ENCODE measurements at regions not wholly inside any gene's neighbourhood (a gene's known extent, or its start where the extent isn't known, plus 50 kb on each side); places are given as distances from the start of the nearest gene placed in this dataset.
"Not testable (repeated sequence)": the region's sequence is repeated elsewhere in the genome, so short reads cannot be mapped to it uniquely, and the experiment has no call there.

- H3K4me1 ChIP-seq (ENCODE audit: control insufficient read depth, insufficient read depth, low read length, poor library complexity, severe bottlenecking), result no peaks in the 10 kb centered on the region
These were observed 333.0 kb upstream of the KAZN start for GRCh38 chr1:14265495-14265894.

GRCh38 chr1:14267991-14268390, 330.5 kb upstream of the KAZN start:
- no peaks in the 10 kb centered on the region for H3K27me3 ChIP-seq (replicated peaks; ENCODE audit: control insufficient read depth, insufficient read depth, low read length, poor library complexity, severe bottlenecking)
- no peak overlapping the region for H3K4me3 ChIP-seq (ENCODE audit: insufficient read depth, low read depth, low read length, poor library complexity, severe bottlenecking)
- H3K9me3 ChIP-seq (ENCODE audit: control insufficient read depth, low read length), result no peaks in the 10 kb centered on the region
- no peaks in the 10 kb centered on the region for H3K36me3 ChIP-seq (ENCODE audit: control insufficient read depth, insufficient read depth, low read length)
- no peak overlapping the region for H3K27ac ChIP-seq (ENCODE audit: insufficient read depth, low read length, poor library complexity, severe bottlenecking)
- DNase-seq, result no peak
- no peaks in the 10 kb centered on the region for H3K4me1 ChIP-seq (ENCODE audit: control insufficient read depth, insufficient read depth, low read length, poor library complexity, severe bottlenecking)

More at GRCh38 chr1:14265495-14265894, 333.0 kb upstream of the KAZN start:
- Histone ChIP-seq H3K4me3 (ENCODE audit: insufficient read depth, low read depth, low read length, poor library complexity, severe bottlenecking) (no peak overlapping the region), H3K9me3 (ENCODE audit: control insufficient read depth, low read length) (no peaks in the 10 kb centered on the region), H3K36me3 (ENCODE audit: control insufficient read depth, insufficient read depth, low read length) (no peaks in the 10 kb centered on the region), H3K27ac (ENCODE audit: insufficient read depth, low read length, poor library complexity, severe bottlenecking) (no peak overlapping the region), H3K27me3 (replicated peaks; ENCODE audit: control insufficient read depth, insufficient read depth, low read length, poor library complexity, severe bottlenecking) (no peaks in the 10 kb centered on the region)
- DNase-seq, result no peak

- H3K4me3 ChIP-seq (ENCODE audit: insufficient read depth, low read depth, low read length, poor library complexity, severe bottlenecking), result no peak overlapping the region
- H3K27me3 ChIP-seq (replicated peaks; ENCODE audit: control insufficient read depth, insufficient read depth, low read length, poor library complexity, severe bottlenecking), result no peaks in the 10 kb centered on the region
- no peaks in the 10 kb centered on the region for H3K4me1 ChIP-seq (ENCODE audit: control insufficient read depth, insufficient read depth, low read length, poor library complexity, severe bottlenecking)
- H3K27ac ChIP-seq (ENCODE audit: insufficient read depth, low read length, poor library complexity, severe bottlenecking), result no peak overlapping the region
- no peaks in the 10 kb centered on the region for H3K36me3 ChIP-seq (ENCODE audit: control insufficient read depth, insufficient read depth, low read length)
- H3K9me3 ChIP-seq (ENCODE audit: control insufficient read depth, low read length), result no peaks in the 10 kb centered on the region
- no peak for DNase-seq
These were observed 327.7 kb upstream of the KAZN start for GRCh38 chr1:14270821-14271220.

GRCh38 chr1:14273811-14274210, 324.7 kb upstream of the KAZN start:
- Histone ChIP-seq H3K4me1 (ENCODE audit: control insufficient read depth, insufficient read depth, low read length, poor library complexity, severe bottlenecking) (no peaks in the 10 kb centered on the region), H3K9me3 (ENCODE audit: control insufficient read depth, low read length) (no peaks in the 10 kb centered on the region), H3K27ac (ENCODE audit: insufficient read depth, low read length, poor library complexity, severe bottlenecking) (no peak overlapping the region), H3K36me3 (ENCODE audit: control insufficient read depth, insufficient read depth, low read length) (no peaks in the 10 kb centered on the region), H3K4me3 (ENCODE audit: insufficient read depth, low read depth, low read length, poor library complexity, severe bottlenecking) (no peak overlapping the region), H3K27me3 (replicated peaks; ENCODE audit: control insufficient read depth, insufficient read depth, low read length, poor library complexity, severe bottlenecking) (no peaks in the 10 kb centered on the region)
- no peak for DNase-seq

GRCh38 chr1:14279891-14280290, 318.6 kb upstream of the KAZN start:
- not testable (repeated sequence) for H3K4me3 ChIP-seq (ENCODE audit: insufficient read depth, low read depth, low read length, poor library complexity, severe bottlenecking); H3K27me3 ChIP-seq (replicated peaks; ENCODE audit: control insufficient read depth, insufficient read depth, low read length, poor library complexity, severe bottlenecking); H3K27ac ChIP-seq (ENCODE audit: insufficient read depth, low read length, poor library complexity, severe bottlenecking); H3K36me3 ChIP-seq (ENCODE audit: control insufficient read depth, insufficient read depth, low read length); H3K9me3 ChIP-seq (ENCODE audit: control insufficient read depth, low read length); DNase-seq; H3K4me1 ChIP-seq (ENCODE audit: control insufficient read depth, insufficient read depth, low read length, poor library complexity, severe bottlenecking)

GRCh38 chr1:14280909-14281308, 317.6 kb upstream of the KAZN start:
- no peaks in the 10 kb centered on the region for H3K27me3 ChIP-seq (replicated peaks; ENCODE audit: control insufficient read depth, insufficient read depth, low read length, poor library complexity, severe bottlenecking)
- H3K36me3 ChIP-seq (ENCODE audit: control insufficient read depth, insufficient read depth, low read length), result no peaks in the 10 kb centered on the region
- no peak overlapping the region for H3K27ac ChIP-seq (ENCODE audit: insufficient read depth, low read length, poor library complexity, severe bottlenecking)
- no peak for DNase-seq
- no peak overlapping the region for H3K4me3 ChIP-seq (ENCODE audit: insufficient read depth, low read depth, low read length, poor library complexity, severe bottlenecking)
- H3K4me1 ChIP-seq (ENCODE audit: control insufficient read depth, insufficient read depth, low read length, poor library complexity, severe bottlenecking), result no peaks in the 10 kb centered on the region
- no peaks in the 10 kb centered on the region for H3K9me3 ChIP-seq (ENCODE audit: control insufficient read depth, low read length)

- H3K4me1 ChIP-seq (ENCODE audit: control insufficient read depth, insufficient read depth, low read length, poor library complexity, severe bottlenecking), result no peaks in the 10 kb centered on the region
- no peaks in the 10 kb centered on the region for H3K36me3 ChIP-seq (ENCODE audit: control insufficient read depth, insufficient read depth, low read length)
- no peak overlapping the region for H3K27ac ChIP-seq (ENCODE audit: insufficient read depth, low read length, poor library complexity, severe bottlenecking)
- H3K9me3 ChIP-seq (ENCODE audit: control insufficient read depth, low read length), result no peaks in the 10 kb centered on the region
- no peak overlapping the region for H3K4me3 ChIP-seq (ENCODE audit: insufficient read depth, low read depth, low read length, poor library complexity, severe bottlenecking)
- no peak for DNase-seq
- no peaks in the 10 kb centered on the region for H3K27me3 ChIP-seq (replicated peaks; ENCODE audit: control insufficient read depth, insufficient read depth, low read length, poor library complexity, severe bottlenecking)
These were observed 317.1 kb upstream of the KAZN start for GRCh38 chr1:14281412-14281811.

- no peak overlapping the region for H3K27ac ChIP-seq (ENCODE audit: insufficient read depth, low read length, poor library complexity, severe bottlenecking)
- no peak overlapping the region for H3K4me3 ChIP-seq (ENCODE audit: insufficient read depth, low read depth, low read length, poor library complexity, severe bottlenecking)
- H3K9me3 ChIP-seq (ENCODE audit: control insufficient read depth, low read length), result no peaks in the 10 kb centered on the region
- no peak for DNase-seq
- no peaks in the 10 kb centered on the region for H3K4me1 ChIP-seq (ENCODE audit: control insufficient read depth, insufficient read depth, low read length, poor library complexity, severe bottlenecking)
- no peaks in the 10 kb centered on the region for H3K36me3 ChIP-seq (ENCODE audit: control insufficient read depth, insufficient read depth, low read length)
- H3K27me3 ChIP-seq (replicated peaks; ENCODE audit: control insufficient read depth, insufficient read depth, low read length, poor library complexity, severe bottlenecking), result no peaks in the 10 kb centered on the region
These were observed 315.8 kb upstream of the KAZN start for GRCh38 chr1:14282707-14283106.

- no peaks in the 10 kb centered on the region for H3K27me3 ChIP-seq (replicated peaks; ENCODE audit: control insufficient read depth, insufficient read depth, low read length, poor library complexity, severe bottlenecking)
- H3K27ac ChIP-seq (ENCODE audit: insufficient read depth, low read length, poor library complexity, severe bottlenecking), result no peak overlapping the region
- H3K9me3 ChIP-seq (ENCODE audit: control insufficient read depth, low read length), result no peaks in the 10 kb centered on the region
- H3K4me3 ChIP-seq (ENCODE audit: insufficient read depth, low read depth, low read length, poor library complexity, severe bottlenecking), result no peak overlapping the region
- H3K36me3 ChIP-seq (ENCODE audit: control insufficient read depth, insufficient read depth, low read length), result no peaks in the 10 kb centered on the region
- no peaks in the 10 kb centered on the region for H3K4me1 ChIP-seq (ENCODE audit: control insufficient read depth, insufficient read depth, low read length, poor library complexity, severe bottlenecking)
- DNase-seq, result no peak
These were observed 313.2 kb upstream of the KAZN start for GRCh38 chr1:14285238-14285637.

- H3K4me3 ChIP-seq (ENCODE audit: insufficient read depth, low read depth, low read length, poor library complexity, severe bottlenecking); DNase-seq; H3K9me3 ChIP-seq (ENCODE audit: control insufficient read depth, low read length); H3K27ac ChIP-seq (ENCODE audit: insufficient read depth, low read length, poor library complexity, severe bottlenecking); H3K27me3 ChIP-seq (replicated peaks; ENCODE audit: control insufficient read depth, insufficient read depth, low read length, poor library complexity, severe bottlenecking); H3K4me1 ChIP-seq (ENCODE audit: control insufficient read depth, insufficient read depth, low read length, poor library complexity, severe bottlenecking); H3K36me3 ChIP-seq (ENCODE audit: control insufficient read depth, insufficient read depth, low read length): not testable (repeated sequence)
These were observed 307.3 kb upstream of the KAZN start for GRCh38 chr1:14291182-14291581.

GRCh38 chr1:14292520-14292919, 306.0 kb upstream of the KAZN start:
- Histone ChIP-seq H3K27me3 (replicated peaks; ENCODE audit: control insufficient read depth, insufficient read depth, low read length, poor library complexity, severe bottlenecking) (no peaks in the 10 kb centered on the region), H3K27ac (ENCODE audit: insufficient read depth, low read length, poor library complexity, severe bottlenecking) (no peak overlapping the region), H3K4me3 (ENCODE audit: insufficient read depth, low read depth, low read length, poor library complexity, severe bottlenecking) (no peak overlapping the region), H3K4me1 (ENCODE audit: control insufficient read depth, insufficient read depth, low read length, poor library complexity, severe bottlenecking) (no peaks in the 10 kb centered on the region), H3K36me3 (ENCODE audit: control insufficient read depth, insufficient read depth, low read length) (no peaks in the 10 kb centered on the region), H3K9me3 (ENCODE audit: control insufficient read depth, low read length) (no peaks in the 10 kb centered on the region)
- DNase-seq, result no peak
